H9 (cell line): ENCODE measurements at regions not wholly inside any gene's neighbourhood (a gene's known extent, or its start where the extent isn't known, plus 50 kb on each side); places are given as distances from the start of the nearest gene placed in this dataset.

Experiments
- DNase-seq: peaks from one replicate; pipeline ENCODE4 v3.0.0-alpha.2; 2017
- H2AFZ ChIP-seq: one replicate; pipeline ENCODE4 v1.6.1; 2013; ENCODE audit warnings: mild to moderate bottlenecking, low read length, control low read depth, moderate library complexity
- H2AK5ac ChIP-seq: 2 replicates; pipeline ENCODE4 v1.6.1; 2013; ENCODE audit warnings: low read length, control low read depth, mixed read lengths; ENCODE audit not compliant: insufficient read length
- H2BK120ac ChIP-seq: one replicate; pipeline ENCODE4 v1.6.1; 2013; ENCODE audit warnings: low read depth, mild to moderate bottlenecking, low read length, control low read depth, inconsistent platforms; ENCODE audit not compliant: poor library complexity, severe bottlenecking
- H2BK12ac ChIP-seq: 2 replicates; pipeline ENCODE4 v1.6.1; 2013; ENCODE audit warnings: low read length, control low read depth, mixed read lengths, low read depth; ENCODE audit not compliant: insufficient read length
- H2BK15ac ChIP-seq: 2 replicates; pipeline ENCODE4 v1.6.1; 2013; ENCODE audit warnings: low read depth, low read length, control low read depth
- H2BK20ac ChIP-seq: one replicate; pipeline ENCODE4 v1.6.1; 2013; ENCODE audit warnings: low read depth, mild to moderate bottlenecking, low read length, control low read depth, inconsistent platforms; ENCODE audit not compliant: poor library complexity, severe bottlenecking
- H2BK5ac ChIP-seq: 2 replicates; pipeline ENCODE4 v1.6.1; 2013; ENCODE audit warnings: low read length, control low read depth, mixed read lengths; ENCODE audit not compliant: insufficient read length
- H3K14ac ChIP-seq: 2 replicates; pipeline ENCODE4 v1.6.1; 2013; ENCODE audit warnings: low read length, control low read depth; ENCODE audit not compliant: insufficient read depth
- H3K18ac ChIP-seq: 2 replicates; pipeline ENCODE4 v1.6.1; 2013; ENCODE audit warnings: low read depth, mild to moderate bottlenecking, mixed read lengths, low read length, control low read depth; ENCODE audit not compliant: insufficient read length
- H3K23ac ChIP-seq: 2 replicates; pipeline ENCODE4 v1.6.1; 2013; ENCODE audit warnings: low read length, control low read depth, mixed read lengths, low read depth; ENCODE audit not compliant: insufficient read length
- H3K23me2 ChIP-seq: 2 replicates; pipeline ENCODE4 v1.6.1; 2013; ENCODE audit warnings: low read depth, mild to moderate bottlenecking, mixed read lengths, low read length, control low read depth; ENCODE audit not compliant: insufficient read length, poor library complexity, severe bottlenecking
- H3K27ac ChIP-seq: 2 replicates; pipeline ENCODE4 v1.5.1; 2013; ENCODE audit warnings: low read length, control low read depth, mixed read lengths, low read depth; ENCODE audit not compliant: insufficient read length
- H3K27me3 ChIP-seq: 2 replicates; pipeline ENCODE4 v1.6.1; 2013; ENCODE audit warnings: low read length, control low read depth, inconsistent platforms; ENCODE audit not compliant: insufficient read depth
- H3K4ac ChIP-seq: 2 replicates; pipeline ENCODE4 v1.6.1; 2013; ENCODE audit warnings: low read depth, mild to moderate bottlenecking, control low read depth, inconsistent platforms, low read length, moderate library complexity
- H3K4me1 ChIP-seq: 2 replicates; pipeline ENCODE4 v1.6.1; 2013; ENCODE audit warnings: low read length, control low read depth, inconsistent platforms; ENCODE audit not compliant: insufficient read depth
- H3K4me2 ChIP-seq: 2 replicates; pipeline ENCODE4 v1.6.1; 2013; ENCODE audit warnings: low read length, control low read depth, mixed read lengths; ENCODE audit not compliant: insufficient read length, insufficient read depth
- H3K56ac ChIP-seq: 2 replicates; pipeline ENCODE4 v1.6.1; 2013; ENCODE audit warnings: low read depth, mild to moderate bottlenecking, mixed read lengths, low read length, control low read depth; ENCODE audit not compliant: insufficient read length
- H3K79me1 ChIP-seq: 2 replicates; pipeline ENCODE4 v1.6.1; 2013; ENCODE audit warnings: low read depth, mild to moderate bottlenecking, moderate library complexity, low read length, control low read depth, inconsistent platforms; ENCODE audit not compliant: insufficient read depth, poor library complexity, severe bottlenecking
- H3K79me2 ChIP-seq: 2 replicates; pipeline ENCODE4 v1.6.1; 2013; ENCODE audit warnings: low read length, control low read depth, inconsistent platforms; ENCODE audit not compliant: insufficient read depth
- H3K9ac ChIP-seq: 2 replicates; pipeline ENCODE4 v1.6.1; 2013; ENCODE audit warnings: low read length, control low read depth, mixed read lengths; ENCODE audit not compliant: insufficient read length; ENCODE audit errors: extremely low read depth
- H3K9me3 ChIP-seq: one replicate; pipeline ENCODE4 v1.6.1; 2013; ENCODE audit warnings: low read depth, low read length, inconsistent platforms; ENCODE audit not compliant: control insufficient read depth
- H3T11ph ChIP-seq: one replicate; pipeline ENCODE4 v1.6.1; 2013; ENCODE audit warnings: mild to moderate bottlenecking, low read length, control low read depth, inconsistent platforms
- H4K20me1 ChIP-seq: one replicate; pipeline ENCODE4 v1.6.1; 2013; ENCODE audit not compliant: control insufficient read depth, insufficient read length, insufficient read depth
- H4K5ac ChIP-seq: 2 replicates; pipeline ENCODE4 v1.6.1; 2013; ENCODE audit warnings: low read depth, mild to moderate bottlenecking, mixed read lengths, low read length, control low read depth; ENCODE audit not compliant: insufficient read length
- H4K8ac ChIP-seq: replicated peaks from 2 replicates; pipeline ENCODE4 v1.6.1; 2013; ENCODE audit warnings: low read length, control low read depth, mixed read lengths, low read depth; ENCODE audit not compliant: insufficient read length
- H4K91ac ChIP-seq: 2 replicates; pipeline ENCODE4 v1.6.1; 2013; ENCODE audit warnings: low read depth, mild to moderate bottlenecking, moderate library complexity, mixed read lengths, low read length, control low read depth; ENCODE audit not compliant: insufficient read length
- H3K27ac Mint-ChIP-seq, 3 experiments: 2 replicates in 2 of 3; 3 replicates in 1 of 3; pipeline ENCODE4 v1.8.0; 2020 to 2021; ENCODE audit warnings: mixed read lengths in 3 of 3, mild to moderate bottlenecking in 1 of 3, moderate library complexity in 1 of 3
- H3K27me3 Mint-ChIP-seq: 2 replicates; pipeline ENCODE4 v1.8.0; 2021; ENCODE audit warnings: low read depth, mild to moderate bottlenecking, moderate library complexity, mixed read lengths
- H3K36me3 Mint-ChIP-seq, 3 experiments: 2 replicates in 2 of 3; 3 replicates in 1 of 3; pipeline ENCODE4 v1.8.0; 2020 to 2021; ENCODE audit warnings: low read depth in 3 of 3, mixed read lengths in 3 of 3; ENCODE audit not compliant: insufficient read depth in 1 of 3
- H3K4me1 Mint-ChIP-seq, 2 experiments: 2 replicates each; pipeline ENCODE4 v1.8.0; 2020; ENCODE audit warnings: mixed read lengths in 2 of 2
- H3K4me3 Mint-ChIP-seq, 2 experiments: 2 replicates in 1 of 2; 3 replicates in 1 of 2; pipeline ENCODE4 v1.8.0; 2020 to 2021; ENCODE audit warnings: mild to moderate bottlenecking in 2 of 2, mixed read lengths in 2 of 2, moderate library complexity in 1 of 2
- H3K9me3 Mint-ChIP-seq, 2 experiments: 2 replicates in 1 of 2; 3 replicates in 1 of 2; pipeline ENCODE4 v1.8.0; 2020; ENCODE audit warnings: mild to moderate bottlenecking in 2 of 2, mixed read lengths in 2 of 2, moderate library complexity in 1 of 2
- WGBS: extraction: QIAGEN DNeasy Blood & Tissue Kit; methylation state at CpG from one replicate; pipeline ENCODE4 v1.1.7; 2013; ENCODE audit warnings: missing lambda C conversion rate, low lambda C conversion rate, mixed read lengths; ENCODE audit not compliant: insufficient read length; ENCODE audit errors: extremely low coverage; 5-methylcytosine and 5-hydroxymethylcytosine counted together
- TF ChIP-seq, protein P1 (sequence below): fragments of 200-600 bp; sonication (generic); conservative IDR thresholded peaks from 3 replicates; pipeline ENCODE4 v1.8.0; 2021; ENCODE audit warnings: antibody characterized with exemption, mild to moderate bottlenecking

DNA sequence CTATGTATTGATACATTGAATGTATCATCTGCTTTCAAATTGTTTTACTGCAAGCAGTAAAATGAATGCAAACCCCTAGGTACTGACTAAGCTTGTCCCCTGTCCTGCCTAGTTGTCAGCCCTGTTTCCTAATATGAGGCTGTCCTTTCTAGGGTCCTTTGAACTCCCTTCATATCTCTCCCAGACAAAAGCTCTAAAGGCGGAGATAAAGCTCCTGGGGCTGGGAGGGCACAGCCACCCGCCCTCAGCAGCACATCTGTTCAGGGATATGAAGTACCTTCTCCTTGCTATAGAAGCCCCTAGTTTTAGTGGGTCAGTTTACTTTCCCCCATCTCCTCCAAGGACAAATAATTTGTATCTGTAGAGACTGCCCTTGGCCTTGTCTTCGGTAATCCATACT, 93.1 kb upstream of the ETS2 start:
- Histone ChIP-seq H3K23me2 (no peaks in the 10 kb centered on the region), H4K91ac (no peak overlapping the region), H3K9ac (no peak overlapping the region), H4K5ac (no peak overlapping the region), H3K4me1 (no peaks in the 10 kb centered on the region), H3K79me2 (no peaks in the 10 kb centered on the region), H3K4me2 (no peak overlapping the region), H2BK20ac (no peak overlapping the region), H2BK120ac (no peak overlapping the region), H3K18ac (no peak overlapping the region), H3K27ac (no peak overlapping the region), H3K9me3 (no peaks in the 10 kb centered on the region), H3K56ac (no peak overlapping the region), H2AFZ (no peak overlapping the region), H3K14ac (no peak overlapping the region), H4K20me1 (no peaks in the 10 kb centered on the region), H3T11ph (no peak overlapping the region), H3K79me1 (no peaks in the 10 kb centered on the region), H2BK15ac (no peak overlapping the region), H3K23ac (no peak overlapping the region), H3K4ac (no peak overlapping the region), H4K8ac (no peak overlapping the region), H2BK5ac (no peak overlapping the region), H2BK12ac (no peak overlapping the region), H2AK5ac (no peak overlapping the region), H3K27me3 (no peaks in the 10 kb centered on the region)
- no CpG with 5 or more reads among the region's 3 CpGs for WGBS
- TF ChIP-seq, protein P1, sequence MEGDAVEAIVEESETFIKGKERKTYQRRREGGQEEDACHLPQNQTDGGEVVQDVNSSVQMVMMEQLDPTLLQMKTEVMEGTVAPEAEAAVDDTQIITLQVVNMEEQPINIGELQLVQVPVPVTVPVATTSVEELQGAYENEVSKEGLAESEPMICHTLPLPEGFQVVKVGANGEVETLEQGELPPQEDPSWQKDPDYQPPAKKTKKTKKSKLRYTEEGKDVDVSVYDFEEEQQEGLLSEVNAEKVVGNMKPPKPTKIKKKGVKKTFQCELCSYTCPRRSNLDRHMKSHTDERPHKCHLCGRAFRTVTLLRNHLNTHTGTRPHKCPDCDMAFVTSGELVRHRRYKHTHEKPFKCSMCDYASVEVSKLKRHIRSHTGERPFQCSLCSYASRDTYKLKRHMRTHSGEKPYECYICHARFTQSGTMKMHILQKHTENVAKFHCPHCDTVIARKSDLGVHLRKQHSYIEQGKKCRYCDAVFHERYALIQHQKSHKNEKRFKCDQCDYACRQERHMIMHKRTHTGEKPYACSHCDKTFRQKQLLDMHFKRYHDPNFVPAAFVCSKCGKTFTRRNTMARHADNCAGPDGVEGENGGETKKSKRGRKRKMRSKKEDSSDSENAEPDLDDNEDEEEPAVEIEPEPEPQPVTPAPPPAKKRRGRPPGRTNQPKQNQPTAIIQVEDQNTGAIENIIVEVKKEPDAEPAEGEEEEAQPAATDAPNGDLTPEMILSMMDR: no peak
- Mint-ChIP-seq H3K9me3 (peaks cover 0 to 3% of the 10 kb centered on the region in 2 experiments; a peak in 1 of 5 replicates), H3K4me3 (no peak overlapping the region), H3K27ac (no peak overlapping the region), H3K36me3 (peaks cover 0 to 7% (median 0%) of the 10 kb centered on the region in 3 experiments; a peak in 2 of 7 replicates), H3K4me1 (peaks cover 3 to 4% of the 10 kb centered on the region in 2 experiments), H3K27me3 (no peaks in the 10 kb centered on the region)
- DNase-seq: no peak
